OCI-LY7 (cell line): ENCODE measurements at regions not wholly inside any gene's neighbourhood (a gene's known extent, or its start where the extent isn't known, plus 50 kb on each side); places are given as distances from the start of the nearest gene placed in this dataset.

Source experiments
- BruUV-seq: library from RNA; stranded (reverse); fragments of 400-500 nt; replicated peaks from 2 replicates; lab custom pipeline; 2021; lab: Mats Ljungman, UMichigan
- CTCF ChIA-PET: fragments of 300-600 bp; sonication (Branson Sonifier 250); formaldehyde crosslinking; loops from one replicate; lab custom pipeline; 2022; ENCODE audit warnings: antibody characterized with exemption; ENCODE audit not compliant: unreplicated experiment; lab: Charles Lee
- POLR2A ChIA-PET: fragments of 300-600 bp; sonication (Branson Sonifier 250); formaldehyde crosslinking; loops from one replicate; lab custom pipeline; 2022; ENCODE audit warnings: antibody characterized with exemption; lab: Charles Lee
- DNase-seq: peaks from one replicate; pipeline ENCODE4 v3.0.0-alpha.2; 2015; ENCODE audit warnings: low spot score
- H2AFZ ChIP-seq: fragments of 200-600 bp; sonication (generic), shearing (Covaris generic); 2 replicates; pipeline ENCODE4 v1.6.1; 2014; ENCODE audit warnings: mild to moderate bottlenecking, antibody characterized with exemption, low read length, moderate library complexity
- H3K27ac ChIP-seq: fragments of 200-600 bp; sonication (generic); 2 replicates; pipeline ENCODE4 v1.5.1; 2014; ENCODE audit warnings: mixed run types, low read depth, mild to moderate bottlenecking, moderate library complexity, low read length, inconsistent platforms; ENCODE audit not compliant: poor library complexity, severe bottlenecking
- H3K36me3 ChIP-seq: fragments of 200-600 bp; sonication (generic); 2 replicates; pipeline ENCODE4 v1.6.1; 2014; ENCODE audit warnings: mild to moderate bottlenecking, antibody characterized with exemption, low read length, moderate library complexity, mixed read lengths; ENCODE audit not compliant: insufficient read depth
- H3K4me1 ChIP-seq: fragments of 200-600 bp; sonication (generic); 2 replicates; pipeline ENCODE4 v1.5.1; 2014; ENCODE audit warnings: mild to moderate bottlenecking, low read length; ENCODE audit not compliant: insufficient read depth, poor library complexity, severe bottlenecking
- H3K4me2 ChIP-seq: fragments of 200-600 bp; sonication (generic); 2 replicates; pipeline ENCODE4 v1.6.1; 2014; ENCODE audit warnings: mild to moderate bottlenecking, low read length
- H3K4me3 ChIP-seq: fragments of 200-600 bp; sonication (generic); 2 replicates; pipeline ENCODE4 v1.5.1; 2014; ENCODE audit warnings: mild to moderate bottlenecking, low read depth, low read length; ENCODE audit not compliant: poor library complexity, severe bottlenecking
- H3K79me2 ChIP-seq: fragments of 200-600 bp; sonication (generic); 2 replicates; pipeline ENCODE4 v1.6.1; 2016; ENCODE audit warnings: low read depth, mild to moderate bottlenecking, low read length, moderate library complexity, mixed read lengths; ENCODE audit not compliant: insufficient read depth
- H3K9me2 ChIP-seq: fragments of 200-600 bp; sonication (generic); 2 replicates; pipeline ENCODE4 v1.6.1; 2016; ENCODE audit warnings: mild to moderate bottlenecking, low read length, mixed read lengths; ENCODE audit not compliant: insufficient read depth
- H3K9me3 ChIP-seq: fragments of 200-600 bp; sonication (generic); 2 replicates; pipeline ENCODE4 v1.6.1; 2014; ENCODE audit warnings: mild to moderate bottlenecking, mixed run types, low read length, mixed read lengths
- H4K20me1 ChIP-seq: fragments of 200-600 bp; sonication (generic); 2 replicates; pipeline ENCODE4 v1.6.1; 2014; ENCODE audit warnings: mild to moderate bottlenecking, antibody characterized with exemption, low read length, moderate library complexity, mixed read lengths; ENCODE audit not compliant: insufficient read depth
- CTCF ChIP-seq: fragments of 200-600 bp; sonication (generic); conservative IDR thresholded peaks from 2 replicates; pipeline ENCODE4 v1.5.1; 2014; ENCODE audit warnings: mild to moderate bottlenecking, antibody characterized with exemption, low read length, moderate library complexity, mixed read lengths
- EZH2phosphoT487 ChIP-seq: fragments of 200-600 bp; sonication (generic); IDR thresholded peaks from 2 replicates; pipeline ENCODE4 v1.6.1; 2018; ENCODE audit warnings: low read depth, borderline replicate concordance, mild to moderate bottlenecking, mixed run types, antibody characterized with exemption, low read length, moderate library complexity, mixed read lengths
- intact Hi-C: fragments of 100-400 bp; cut with micrococcal nuclease; formaldehyde crosslinking; loops from one replicate; pipeline ENCODE4 v1.10.0; 2022; ENCODE audit not compliant: unreplicated experiment

GRCh38 chr14:98949481-98950135, 322.4 kb downstream of the BCL11B start:
- Histone ChIP-seq H3K79me2 (no peaks in the 10 kb centered on the region), H3K4me1 (no peaks in the 10 kb centered on the region), H3K9me3 (no peaks in the 10 kb centered on the region), H3K4me2 (no peak overlapping the region), H3K4me3 (no peak overlapping the region), H4K20me1 (no peaks in the 10 kb centered on the region), H3K27ac (no peak overlapping the region), H2AFZ (no peak overlapping the region), H3K36me3 (no peaks in the 10 kb centered on the region), H3K9me2 (no peaks in the 10 kb centered on the region)
- POLR2A ChIA-PET, result interaction anchor here (0.6 kb wide), 1 partner anchor 334 kb away, joined by 4 read pairs; no protein-coding TSS in a partner anchor
- no peak for DNase-seq
- no TSS peak for BruUV-seq
- intact Hi-C loops, result no loop called here
- CTCF ChIA-PET, result interaction anchor here (0.6 kb wide), 1 partner anchor 47 kb away, joined by 3 read pairs; no protein-coding TSS in a partner anchor
- TF ChIP-seq CTCF (no peak), EZH2phosphoT487 (no peak)

GRCh38 chr14:98950353-98950895, 321.6 kb downstream of the BCL11B start:
- intact Hi-C loops, result no loop called here
- Histone ChIP-seq H3K4me1 (no peaks in the 10 kb centered on the region), H3K27ac (no peak overlapping the region), H3K4me2 (no peak overlapping the region), H3K79me2 (no peaks in the 10 kb centered on the region), H3K9me2 (no peaks in the 10 kb centered on the region), H3K36me3 (no peaks in the 10 kb centered on the region), H2AFZ (no peak overlapping the region), H3K4me3 (no peak overlapping the region), H3K9me3 (no peaks in the 10 kb centered on the region), H4K20me1 (no peaks in the 10 kb centered on the region)
- no TSS peak for BruUV-seq
- TF ChIP-seq EZH2phosphoT487, result no peak
- no peak for TF ChIP-seq CTCF
- DNase-seq, result no peak
- ChIA-PET CTCF (no interaction called here), POLR2A (no interaction called here)

GRCh38 chr14:98951031-98951430, 321.0 kb downstream of the BCL11B start:
- no peak overlapping the region for H3K27ac ChIP-seq
- no peaks in the 10 kb centered on the region for H3K36me3 ChIP-seq
- no peaks in the 10 kb centered on the region for H4K20me1 ChIP-seq
- no peaks in the 10 kb centered on the region for H3K9me2 ChIP-seq
- ChIA-PET CTCF (no interaction called here), POLR2A (no interaction called here)
- TF ChIP-seq CTCF, result no peak
- TF ChIP-seq EZH2phosphoT487, result no peak
- BruUV-seq, result no TSS peak
- no peak overlapping the region for H3K4me2 ChIP-seq
- intact Hi-C loops, result no loop called here
- no peaks in the 10 kb centered on the region for H3K4me1 ChIP-seq
- H2AFZ ChIP-seq, result no peak overlapping the region
- H3K9me3 ChIP-seq, result no peaks in the 10 kb centered on the region
- DNase-seq, result no peak
- no peaks in the 10 kb centered on the region for H3K79me2 ChIP-seq
- no peak overlapping the region for H3K4me3 ChIP-seq
